HepG2 (cell line): ENCODE measurements at regions not wholly inside any gene's neighbourhood (a gene's known extent, or its start where the extent isn't known, plus 50 kb on each side); places are given as distances from the start of the nearest gene placed in this dataset.

Experiments used
- ARNTL ChIP-seq: sonication (generic); formaldehyde crosslinking; IDR thresholded peaks from 2 replicates; pipeline ENCODE4 v1.4.0; 2020; ENCODE audit warnings: mild to moderate bottlenecking, missing genetic modification reagents
- GATA4 ChIP-seq: sonication (generic); IDR thresholded peaks from 2 replicates; pipeline ENCODE4 v1.6.1; 2016; ENCODE audit warnings: antibody characterized with exemption, low read depth, borderline replicate concordance
- HNF1B ChIP-seq: sonication (generic); formaldehyde crosslinking; IDR thresholded peaks from 2 replicates; pipeline ENCODE4 v1.5.1; 2020; ENCODE audit warnings: mild to moderate bottlenecking, moderate library complexity, missing genetic modification reagents
- MAF1 ChIP-seq: sonication (generic); formaldehyde crosslinking; IDR thresholded peaks from 2 replicates; pipeline ENCODE4 v1.5.0; 2020; ENCODE audit warnings: missing genetic modification reagents, borderline replicate concordance
- POLR2G ChIP-seq: fragments of 200-400 bp; formaldehyde crosslinking; IDR thresholded peaks from 2 replicates; pipeline ENCODE4 v1.6.1; 2018; ENCODE audit warnings: mild to moderate bottlenecking, low read depth, low read length, moderate library complexity
- PRDM4 ChIP-seq: sonication (generic); formaldehyde crosslinking; IDR thresholded peaks from 2 replicates; pipeline ENCODE4 v1.9.0; 2021; ENCODE audit warnings: missing genetic modification reagents, borderline replicate concordance
- TCF12 ChIP-seq, 2 experiments: fragments of 450-650 bp in 1 of 2; sonication (generic) in 1 of 2; formaldehyde crosslinking in 1 of 2; IDR thresholded peaks; 2 replicates each; pipeline versions ENCODE4 v1.6.1 to v1.8.0; 2017 to 2022; ENCODE audit warnings: antibody characterized with exemption in 1 of 2, mild to moderate bottlenecking in 1 of 2, missing genetic modification reagents in 1 of 2, moderate library complexity in 1 of 2
- XBP1 ChIP-seq: sonication (generic); formaldehyde crosslinking; IDR thresholded peaks from 2 replicates; pipeline ENCODE4 v1.5.0; 2020; ENCODE audit warnings: missing genetic modification reagents
- YY1 ChIP-seq: IDR thresholded peaks from 2 replicates; pipeline ENCODE4 v1.6.1; 2011; ENCODE audit warnings: low read length, low read depth, moderate library complexity, mild to moderate bottlenecking; ENCODE audit not compliant: insufficient read depth, insufficient replicate concordance
- ZFP82 ChIP-seq: sonication (generic); formaldehyde crosslinking; IDR thresholded peaks from 2 replicates; pipeline ENCODE4 v1.5.1; 2020; ENCODE audit warnings: mild to moderate bottlenecking, missing genetic modification reagents, borderline replicate concordance
- ZFX ChIP-seq: sonication (generic); formaldehyde crosslinking; IDR thresholded peaks from 2 replicates; pipeline ENCODE4 v1.4.0; 2020; ENCODE audit warnings: mild to moderate bottlenecking, low read depth, missing genetic modification reagents, moderate library complexity
- ZKSCAN8 ChIP-seq: IDR thresholded peaks from 2 replicates; pipeline ENCODE4 v1.6.1; 2016; ENCODE audit warnings: borderline replicate concordance, missing genetic modification reagents, missing compliant biosample characterization
- ZMYM4 ChIP-seq: sonication (generic); formaldehyde crosslinking; IDR thresholded peaks from 2 replicates; pipeline ENCODE4 v1.8.1; 2023; ENCODE audit warnings: mild to moderate bottlenecking, missing genetic modification reagents
- ZNF292 ChIP-seq: sonication (generic); formaldehyde crosslinking; IDR thresholded peaks from 2 replicates; pipeline ENCODE4 v1.8.1; 2022; ENCODE audit warnings: mild to moderate bottlenecking, low read depth, missing genetic modification reagents, borderline replicate concordance
- ZNF30 ChIP-seq: sonication (generic); formaldehyde crosslinking; IDR thresholded peaks from 2 replicates; pipeline ENCODE4 v1.5.0; 2020; ENCODE audit warnings: mild to moderate bottlenecking, missing genetic modification reagents
- ZNF451 ChIP-seq: sonication (generic); formaldehyde crosslinking; IDR thresholded peaks from 2 replicates; pipeline ENCODE4 v1.5.0; 2020; ENCODE audit warnings: mild to moderate bottlenecking, missing genetic modification reagents
- ZNF609 ChIP-seq: sonication (generic); formaldehyde crosslinking; IDR thresholded peaks from 2 replicates; pipeline ENCODE4 v1.4.0; 2020; ENCODE audit warnings: mild to moderate bottlenecking, missing genetic modification reagents, borderline replicate concordance

GRCh38 chr10:46096909-46097575 is 51.0 kb upstream of the MSMB start (continued):
- no peak for TF ChIP-seq PRDM4 (CRISPR knock-in tag)
- TF ChIP-seq MAF1 (CRISPR knock-in tag): no peak
- TF ChIP-seq ZNF292 (CRISPR knock-in tag): peak; percentile 77; the same call in 1 of the 2 replicates
- TF ChIP-seq GATA4: no peak
- peak; percentile 27; the same call in 1 of the 2 replicates for TF ChIP-seq ZMYM4 (CRISPR knock-in tag)
- TF ChIP-seq ZFP82 (CRISPR knock-in tag): no peak
- peak; percentile 82 for TF ChIP-seq HNF1B
- peak; percentile 48 for TF ChIP-seq YY1
- TF ChIP-seq ZNF30 (CRISPR knock-in tag): no peak
- TF ChIP-seq XBP1: no peak
- TF ChIP-seq ZFX (CRISPR knock-in tag): peak; percentile 58; the same call in 1 of the 2 replicates
- TF ChIP-seq ARNTL: 0 out of 2 replicates have a peak, but pooled peaks have one; percentile 30
- TF ChIP-seq POLR2G: peak; percentile 56; the same call in 1 of the 2 replicates
- 0 out of 2 replicates have a peak, but pooled peaks have one; percentile 18 for TF ChIP-seq ZNF609
- TF ChIP-seq TCF12 (IDR thresholded peaks at IDR 0.05): no peak
- no peak for TF ChIP-seq TCF12 (CRISPR knock-in tag; IDR thresholded peaks at IDR 0.05)
- TF ChIP-seq ZNF451: no peak
- TF ChIP-seq ZKSCAN8 (CRISPR knock-in tag): no peak
